A673 (cell line): ENCODE measurements at regions not wholly inside any gene's neighbourhood (a gene's known extent, or its start where the extent isn't known, plus 50 kb on each side); places are given as distances from the start of the nearest gene placed in this dataset.

Experiments
- EZH2 ChIP-seq: fragments of 200-600 bp; sonication (generic); IDR thresholded peaks from 2 replicates; pipeline ENCODE4 v1.6.1; 2017; ENCODE audit warnings: borderline replicate concordance, low read depth, mild to moderate bottlenecking, mixed read lengths, antibody characterized with exemption, low read length; ENCODE audit not compliant: poor library complexity, severe bottlenecking
- TF ChIP-seq, protein P1 (sequence below): fragments of 300-800, 200-600 bp; sonication (generic); conservative IDR thresholded peaks from 2 replicates; pipeline ENCODE4 v1.5.1; 2017; ENCODE audit warnings: low read depth, mild to moderate bottlenecking, antibody characterized with exemption, low read length, moderate library complexity, mixed read lengths

- TF ChIP-seq, protein P1, sequence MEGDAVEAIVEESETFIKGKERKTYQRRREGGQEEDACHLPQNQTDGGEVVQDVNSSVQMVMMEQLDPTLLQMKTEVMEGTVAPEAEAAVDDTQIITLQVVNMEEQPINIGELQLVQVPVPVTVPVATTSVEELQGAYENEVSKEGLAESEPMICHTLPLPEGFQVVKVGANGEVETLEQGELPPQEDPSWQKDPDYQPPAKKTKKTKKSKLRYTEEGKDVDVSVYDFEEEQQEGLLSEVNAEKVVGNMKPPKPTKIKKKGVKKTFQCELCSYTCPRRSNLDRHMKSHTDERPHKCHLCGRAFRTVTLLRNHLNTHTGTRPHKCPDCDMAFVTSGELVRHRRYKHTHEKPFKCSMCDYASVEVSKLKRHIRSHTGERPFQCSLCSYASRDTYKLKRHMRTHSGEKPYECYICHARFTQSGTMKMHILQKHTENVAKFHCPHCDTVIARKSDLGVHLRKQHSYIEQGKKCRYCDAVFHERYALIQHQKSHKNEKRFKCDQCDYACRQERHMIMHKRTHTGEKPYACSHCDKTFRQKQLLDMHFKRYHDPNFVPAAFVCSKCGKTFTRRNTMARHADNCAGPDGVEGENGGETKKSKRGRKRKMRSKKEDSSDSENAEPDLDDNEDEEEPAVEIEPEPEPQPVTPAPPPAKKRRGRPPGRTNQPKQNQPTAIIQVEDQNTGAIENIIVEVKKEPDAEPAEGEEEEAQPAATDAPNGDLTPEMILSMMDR: no peak
- no peak for TF ChIP-seq EZH2
These were observed 120.9 kb upstream of the STK32A start for GRCh38 chr5:147113967-147114366.
